NCI-H526 (cell line): ENCODE measurements at regions not wholly inside any gene's neighbourhood (a gene's known extent, or its start where the extent isn't known, plus 50 kb on each side); places are given as distances from the start of the nearest gene placed in this dataset.

Experiments used
- DNase-seq, 2 experiments: peaks; one replicate each; lab custom pipeline; 2025; lab: John Stamatoyannopoulos, UW

DNA sequence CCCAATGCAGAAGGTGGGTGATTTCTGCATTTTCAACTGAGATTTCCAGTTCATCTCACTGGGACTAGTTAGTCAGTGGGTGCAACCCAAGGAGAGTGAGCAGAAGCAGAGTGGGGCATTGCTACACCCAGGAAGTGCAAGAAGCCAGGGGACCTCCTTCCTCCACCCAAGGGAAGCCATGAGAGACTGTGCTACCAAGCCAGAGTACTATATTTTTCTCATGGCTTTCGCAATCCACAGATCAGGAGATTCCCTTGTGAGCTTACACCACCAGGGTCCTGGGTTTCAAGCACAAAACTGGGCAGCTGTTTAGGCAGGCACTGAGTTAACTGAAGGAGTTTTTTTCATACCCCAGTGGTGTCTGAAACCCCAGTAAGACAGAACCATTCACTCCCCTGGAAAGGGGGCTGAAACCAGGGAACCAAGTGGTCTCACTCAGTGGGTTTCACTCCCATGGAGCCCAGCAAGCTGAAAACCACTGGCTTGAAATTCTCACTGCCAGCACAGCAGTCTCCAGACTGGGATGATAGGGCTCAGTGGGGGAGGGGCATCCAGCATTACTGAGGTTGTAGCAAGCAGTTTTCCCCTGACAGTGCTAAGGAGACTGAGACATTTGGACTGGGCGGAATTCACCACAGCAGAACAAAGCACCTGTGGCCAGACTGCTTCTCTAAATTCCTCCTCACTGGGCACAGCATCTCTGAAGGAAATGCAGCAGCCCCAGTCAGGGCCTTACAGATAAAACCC, 903.4 kb downstream of the TECRL start:
- DNase-seq: no peak

DNA sequence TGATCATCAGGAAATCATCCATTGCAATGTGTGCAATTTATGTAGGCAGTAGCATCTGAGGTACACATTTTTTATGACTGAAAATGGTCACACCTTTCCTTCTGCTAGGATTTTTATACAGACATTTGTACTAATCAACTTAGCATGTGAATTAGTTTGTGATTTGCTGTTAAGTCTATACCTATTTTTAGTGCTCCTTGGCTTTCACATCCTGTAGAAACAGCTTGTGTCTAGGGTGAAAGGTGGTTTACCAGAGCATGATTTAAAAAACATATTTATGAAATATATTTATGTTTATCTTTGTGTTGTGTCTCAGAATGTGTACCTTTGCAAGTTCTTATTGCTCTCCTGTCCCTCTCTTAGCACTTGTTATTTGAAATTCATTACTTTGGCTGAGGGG, 916.0 kb downstream of the TECRL start:
- no peak for DNase-seq

DNA sequence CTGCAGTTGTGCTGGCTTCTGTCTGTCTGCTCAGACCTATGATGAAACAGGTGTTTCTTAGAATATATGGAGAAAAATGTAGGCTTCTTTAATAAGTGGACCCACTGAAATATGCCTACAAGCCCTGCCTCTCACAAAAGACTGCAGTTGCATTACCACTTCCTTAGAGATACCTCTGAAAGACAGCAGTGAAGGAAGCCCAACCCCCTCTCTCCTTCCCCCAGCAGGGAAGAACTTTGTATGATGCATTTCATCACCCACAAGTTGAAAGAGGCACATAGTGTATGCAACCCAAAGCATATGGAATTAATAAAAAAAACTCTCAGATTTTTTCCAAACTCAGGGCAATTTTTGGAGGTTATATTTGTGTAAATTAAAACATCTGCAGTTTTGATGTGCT, 916.7 kb downstream of the TECRL start:
- no peak for DNase-seq

DNA sequence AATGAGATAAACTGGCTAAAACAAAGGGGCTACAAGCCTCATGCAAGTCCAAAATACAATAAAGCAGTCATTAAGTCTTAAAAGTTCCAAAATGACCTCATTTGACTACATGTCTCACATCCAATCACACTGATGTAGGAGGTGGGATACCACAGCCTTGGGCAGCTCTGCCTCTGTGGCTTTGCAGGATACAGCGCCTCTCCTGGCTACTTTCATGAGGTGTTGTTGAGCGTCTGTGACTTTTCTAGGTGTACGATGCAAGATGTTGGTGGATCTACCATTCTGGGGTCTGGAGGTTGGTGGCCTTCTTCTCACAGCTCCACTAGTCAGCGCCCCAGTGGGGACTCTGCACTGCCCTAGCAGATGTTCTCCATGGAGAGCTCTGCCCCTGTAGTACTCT, 944.9 kb downstream of the TECRL start:
- no peak for DNase-seq

DNA sequence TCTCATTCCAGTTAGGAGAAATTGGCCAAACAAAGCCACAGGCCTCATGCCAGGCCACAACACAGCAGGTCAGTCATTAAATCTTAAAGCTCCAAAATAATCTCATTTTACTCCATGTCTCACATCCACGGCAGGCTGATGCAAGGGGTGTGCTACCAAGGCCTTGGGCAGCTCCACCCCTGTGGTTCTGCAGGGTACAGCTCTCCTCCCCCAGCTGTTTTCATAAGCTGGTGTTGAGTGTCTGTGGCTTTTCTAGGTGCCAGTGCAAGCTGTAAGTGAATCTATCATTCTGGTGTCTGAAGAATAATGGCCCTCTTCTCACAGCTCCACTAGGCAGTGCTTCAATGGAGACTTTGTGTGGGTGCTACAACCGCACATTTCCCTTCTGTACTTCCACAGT, 949.2 kb downstream of the TECRL start:
- no peak for DNase-seq

DNA sequence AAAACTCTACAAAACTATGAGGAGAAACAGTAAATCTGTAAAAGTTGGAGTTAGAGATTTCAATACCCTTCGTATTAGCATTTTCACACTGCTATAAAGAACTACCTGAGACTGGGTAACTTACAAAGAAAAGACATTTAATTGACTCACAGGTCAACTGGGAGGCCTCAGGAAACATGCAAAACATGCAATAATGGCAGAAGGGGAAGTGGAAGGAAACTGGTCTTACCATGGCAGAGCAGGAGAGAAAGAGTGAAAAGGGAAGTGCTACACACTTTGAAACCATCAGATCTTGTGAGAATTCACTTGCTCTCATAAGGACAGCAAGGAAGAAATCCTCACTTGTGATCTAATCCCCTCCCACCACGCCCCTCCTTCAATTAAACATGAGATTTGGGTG, 949.9 kb downstream of the TECRL start:
- no peak for DNase-seq

DNA sequence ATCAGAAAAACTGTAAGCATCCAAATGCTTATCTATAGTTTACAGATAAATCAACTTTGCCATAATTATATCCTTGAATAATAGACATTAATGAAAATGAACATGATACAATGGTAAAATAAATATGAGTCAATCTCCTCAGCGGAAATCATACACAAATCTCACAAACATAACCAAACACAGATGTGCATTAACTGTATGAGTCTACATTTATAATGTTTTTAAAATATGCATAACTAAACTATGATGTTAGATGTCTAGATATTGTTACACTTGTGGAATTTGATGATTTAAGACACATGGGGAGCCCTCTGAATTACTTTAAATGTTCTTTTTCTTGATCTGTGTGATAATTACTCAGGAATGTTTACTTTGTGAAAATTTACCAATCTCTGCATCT, 951.2 kb downstream of the TECRL start:
- DNase-seq: no peak

DNA sequence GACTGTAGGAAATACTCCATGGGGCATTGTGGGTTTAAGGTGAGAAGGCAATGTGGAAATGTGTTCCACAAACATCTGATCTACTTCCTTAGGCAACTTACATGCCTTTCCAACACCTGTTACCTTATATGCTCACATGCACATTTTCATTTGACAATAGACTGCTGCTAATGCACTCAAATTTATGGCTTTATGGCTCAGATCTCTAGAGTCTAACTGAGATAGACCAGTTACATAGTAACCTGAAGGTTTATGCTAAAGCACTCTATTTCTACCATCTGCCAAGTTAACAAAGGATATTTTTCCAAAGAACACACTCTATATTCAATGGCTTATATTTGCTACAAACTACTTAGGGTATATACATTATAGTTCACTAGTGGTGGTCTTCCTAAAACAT, 969.0 kb downstream of the TECRL start:
- DNase-seq: no peak

DNA sequence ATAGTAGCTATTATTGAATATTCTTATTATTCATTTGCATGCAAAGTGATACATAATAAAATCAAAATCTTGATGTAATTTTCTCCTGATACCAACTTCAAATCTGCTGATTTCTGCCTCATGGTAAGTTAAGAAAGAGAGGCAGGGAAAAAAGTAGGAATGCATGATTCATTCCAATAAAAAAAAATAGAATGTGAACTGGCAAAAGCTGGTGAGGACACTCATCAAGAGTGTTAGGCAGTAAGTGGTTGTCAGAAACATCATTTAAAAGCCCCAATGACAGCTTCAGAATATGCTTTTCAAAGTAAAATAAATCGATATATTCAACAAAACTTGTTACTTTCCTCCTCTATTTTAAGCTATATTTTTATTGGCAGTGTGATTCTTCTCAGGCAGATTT, 979.1 kb downstream of the TECRL start:
- DNase-seq: no peak

DNA sequence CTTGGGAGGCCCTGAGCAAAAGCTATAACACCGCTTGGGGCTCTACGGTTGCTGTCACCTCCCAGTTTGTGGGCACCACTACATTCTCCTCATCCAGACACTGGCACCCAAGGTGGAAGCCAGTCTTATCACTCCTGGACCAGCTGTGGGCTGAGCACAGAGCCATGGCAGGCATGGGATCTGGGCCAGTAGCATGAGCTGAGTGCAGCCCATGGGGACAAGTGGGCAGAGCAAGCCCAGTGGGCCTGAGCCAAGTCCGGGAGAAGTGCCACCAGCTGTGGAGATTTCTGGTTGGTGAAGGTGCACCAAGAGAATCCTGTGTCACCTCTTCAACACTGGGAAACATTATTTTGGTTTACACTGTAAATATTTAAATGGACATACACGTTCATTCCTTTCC, 1013.0 kb downstream of the TECRL start:
- no peak for DNase-seq

DNA sequence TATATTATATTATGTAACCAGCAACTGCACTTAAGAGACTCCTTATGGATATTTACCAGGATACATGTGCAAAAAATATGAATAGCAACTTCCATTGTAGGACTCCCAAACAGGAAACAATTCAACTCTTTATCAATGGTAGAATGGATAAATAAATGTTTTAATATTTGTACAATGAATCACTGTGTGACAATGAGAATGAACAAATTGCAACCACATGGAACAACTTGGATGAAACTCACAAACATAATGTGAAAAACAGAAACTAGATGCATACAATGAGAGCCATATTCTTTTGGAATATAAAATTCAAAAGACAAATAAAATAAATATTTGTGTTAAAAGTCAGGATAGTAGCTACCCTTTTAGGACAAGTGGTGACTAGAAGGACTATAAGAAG, 1015.7 kb downstream of the TECRL start:
- no peak for DNase-seq

DNA sequence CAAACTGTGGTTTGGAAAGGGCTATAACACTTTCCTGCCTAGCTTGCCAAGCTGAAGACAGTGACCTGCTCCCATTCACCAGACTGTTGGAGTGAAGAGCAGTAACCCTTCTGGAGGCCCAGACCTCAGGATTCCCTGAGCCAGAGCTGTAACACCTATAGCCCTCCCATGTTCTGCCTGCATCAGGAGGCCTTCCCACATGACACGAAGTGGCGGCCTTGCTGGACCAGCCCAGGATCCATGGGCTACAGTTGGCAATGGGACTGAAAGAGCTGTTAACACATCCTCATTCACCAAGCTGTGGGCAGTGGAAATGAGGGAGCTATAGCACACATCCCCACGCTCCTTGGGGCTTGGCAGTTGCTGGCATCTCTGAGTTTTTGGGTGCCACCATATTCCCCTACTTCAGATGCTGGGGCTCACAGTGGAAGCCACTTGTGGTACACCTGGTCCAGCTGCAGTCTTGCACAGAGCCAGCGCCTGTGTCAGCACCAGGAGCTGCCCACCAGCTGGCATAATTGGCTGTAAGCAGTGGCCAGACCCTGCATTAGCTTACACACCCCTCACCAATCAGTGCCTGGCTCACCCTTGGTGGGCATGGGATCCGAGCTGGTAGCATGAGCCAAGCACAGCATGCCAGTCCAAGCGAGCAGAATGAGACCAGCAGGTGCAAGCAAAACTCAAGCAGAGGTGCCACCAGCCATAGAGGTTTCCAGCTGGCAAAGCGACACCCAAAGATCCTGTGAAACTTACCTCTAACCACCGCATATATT, 1029.3 kb downstream of the TECRL start:
- no peak for DNase-seq

DNA sequence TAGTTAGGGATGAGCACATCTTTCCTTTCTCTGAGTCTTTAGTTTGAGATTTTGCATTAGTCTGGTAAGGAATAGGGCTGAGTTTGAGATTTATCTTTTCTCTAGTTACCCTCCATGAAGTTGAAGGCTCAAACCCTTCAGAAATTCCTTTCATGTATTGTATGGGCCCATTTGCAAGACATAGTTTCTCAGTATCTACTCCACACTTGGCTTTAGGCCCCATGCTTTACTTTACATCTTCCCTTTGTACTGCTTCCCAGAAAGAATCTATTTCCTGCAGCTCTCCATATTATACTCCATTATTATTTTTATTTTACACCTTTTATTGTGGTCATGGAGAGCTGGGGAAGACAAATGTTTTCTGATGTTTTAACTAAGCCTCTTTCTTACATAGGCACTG, 1038.2 kb downstream of the TECRL start:
- no peak for DNase-seq

DNA sequence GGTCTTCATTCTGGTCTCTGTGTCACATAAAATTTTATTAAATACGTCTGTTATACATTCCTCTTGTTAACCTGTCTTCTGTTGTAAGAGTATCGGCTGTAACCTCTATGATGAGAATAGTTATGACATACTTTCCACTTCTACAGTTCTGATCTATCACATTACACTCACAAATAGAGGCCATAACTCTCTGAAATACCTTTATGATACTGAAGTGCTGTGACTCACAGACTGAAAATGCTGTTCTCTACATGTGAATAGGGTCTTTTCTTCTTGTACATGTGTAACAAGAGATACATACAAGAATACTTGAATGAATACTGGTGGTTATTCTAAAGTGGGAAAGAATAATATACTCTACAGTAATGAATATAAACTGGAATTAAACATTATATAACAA, 1047.6 kb downstream of the TECRL start:
- DNase-seq: no peak

DNA sequence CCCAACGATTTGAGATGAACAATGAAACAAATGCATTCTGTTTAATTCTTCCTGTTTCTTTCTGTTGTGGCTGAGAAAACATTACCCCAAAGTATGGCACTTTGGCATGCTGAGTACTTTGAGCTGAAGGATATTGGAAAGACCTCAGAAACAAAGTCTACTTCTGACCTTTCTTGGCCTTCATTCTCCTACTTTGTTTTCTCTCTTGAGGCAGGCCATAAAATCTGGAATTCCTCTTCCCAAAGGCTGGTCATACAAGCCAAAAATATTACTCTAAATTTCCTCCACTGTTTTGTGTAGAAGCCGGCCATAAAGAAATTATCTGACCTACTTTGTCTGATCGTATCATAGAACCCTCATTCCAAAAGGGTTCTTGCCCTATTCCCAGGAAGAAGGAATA, 1048.2 kb downstream of the TECRL start:
- DNase-seq: no peak

DNA sequence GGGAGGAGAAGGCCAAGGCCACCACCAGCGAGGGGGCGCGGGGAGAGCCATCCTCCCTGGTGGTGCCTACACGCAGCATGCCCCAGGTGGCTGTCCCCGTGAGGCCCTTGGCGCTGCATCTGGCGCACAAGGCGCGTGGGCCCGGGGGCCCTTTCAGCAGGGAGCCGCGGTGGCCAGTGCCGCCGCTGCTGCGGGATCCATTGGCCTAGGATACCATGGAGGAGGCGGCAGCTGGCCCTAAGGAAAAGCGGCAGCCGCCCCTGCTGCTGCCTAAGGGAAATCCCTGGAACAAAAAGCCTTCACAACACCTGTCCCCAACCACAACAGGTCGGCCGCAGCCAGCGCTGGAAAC, 1059.6 kb downstream of the TECRL start:
- DNase-seq: no peak

DNA sequence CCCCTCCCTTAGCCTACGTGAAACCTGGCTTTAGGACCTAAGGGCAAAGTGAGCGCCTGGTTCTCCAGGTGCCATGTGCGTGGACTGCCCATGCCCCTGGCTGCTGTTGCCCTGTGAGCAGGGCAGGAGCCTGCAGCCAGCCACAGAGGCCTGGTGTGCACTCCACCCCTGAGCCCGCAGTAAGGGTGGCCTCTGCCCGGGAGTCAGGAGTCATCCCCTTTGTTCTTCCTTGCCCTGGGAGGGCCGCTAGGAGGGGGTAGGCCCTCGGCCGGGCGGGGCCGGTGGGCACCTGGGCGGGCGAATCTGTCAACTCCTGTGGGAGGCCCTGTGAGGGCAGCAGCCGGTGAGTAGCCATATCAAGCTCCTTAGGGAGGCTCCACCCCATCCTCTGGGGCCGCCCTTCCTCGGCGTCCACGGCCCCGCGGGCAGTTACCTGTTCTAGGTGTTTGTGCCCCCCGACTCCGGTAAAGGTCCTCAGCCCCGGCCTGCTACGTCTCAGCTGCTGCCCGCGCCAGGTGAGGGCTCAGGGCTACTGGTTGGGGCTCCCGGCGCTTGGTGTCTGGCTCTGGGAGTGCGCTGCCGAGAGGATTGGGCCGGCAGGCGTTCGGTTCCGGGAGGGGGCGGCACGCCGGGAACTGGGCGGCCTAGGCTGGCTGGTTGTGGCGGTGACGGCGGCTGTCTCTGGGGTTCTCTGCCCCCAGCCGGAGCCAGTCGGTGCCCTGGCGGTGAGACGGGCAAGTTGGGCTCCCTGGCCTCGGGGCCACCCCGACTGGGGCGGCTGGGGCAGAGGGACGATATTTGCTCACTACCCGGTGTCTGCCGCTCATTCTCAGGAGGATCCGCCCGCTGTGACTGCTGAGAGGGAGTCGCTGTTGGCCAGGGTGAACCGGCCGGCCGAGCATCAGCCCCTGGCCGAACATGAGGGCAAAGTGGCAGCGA, 1060.2 kb downstream of the TECRL start:
- no peak for DNase-seq

DNA sequence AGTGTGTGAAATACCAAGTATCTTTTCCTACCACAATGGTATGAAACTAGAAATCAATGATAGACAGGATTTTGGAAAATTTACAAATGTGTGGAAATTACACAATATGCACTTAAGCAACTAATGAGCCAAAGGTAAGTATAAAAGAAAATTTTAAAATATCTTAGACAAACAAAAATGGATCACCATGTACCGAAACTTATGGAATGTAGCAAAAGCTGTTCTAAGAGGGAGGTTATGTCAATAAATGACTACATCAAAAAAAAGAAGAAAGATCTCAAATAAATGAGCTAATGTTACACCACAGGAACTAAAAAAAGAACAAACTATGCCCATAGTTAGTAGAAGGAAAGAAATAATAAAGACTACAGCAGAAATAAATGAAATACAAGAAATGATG, 1084.1 kb downstream of the TECRL start:
- DNase-seq: no peak

DNA sequence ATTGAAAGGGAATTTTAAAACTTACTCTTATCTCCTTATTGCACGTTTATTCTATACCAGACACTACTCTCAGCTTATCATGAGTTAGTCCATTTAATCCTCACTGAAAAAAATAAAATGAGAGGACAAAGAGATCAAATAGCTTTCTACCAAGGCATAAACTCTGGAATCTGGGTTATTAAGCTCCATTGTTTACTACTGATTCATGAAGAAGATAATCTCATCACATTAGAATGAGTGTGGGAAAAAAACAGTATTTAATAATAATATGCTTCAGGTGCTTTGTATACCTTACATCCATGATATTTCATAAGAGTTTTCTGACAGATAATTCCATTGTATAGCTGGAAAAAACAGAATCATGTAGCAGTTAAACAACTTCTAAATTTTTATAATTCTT, 1092.6 kb downstream of the TECRL start:
- DNase-seq: no peak

DNA sequence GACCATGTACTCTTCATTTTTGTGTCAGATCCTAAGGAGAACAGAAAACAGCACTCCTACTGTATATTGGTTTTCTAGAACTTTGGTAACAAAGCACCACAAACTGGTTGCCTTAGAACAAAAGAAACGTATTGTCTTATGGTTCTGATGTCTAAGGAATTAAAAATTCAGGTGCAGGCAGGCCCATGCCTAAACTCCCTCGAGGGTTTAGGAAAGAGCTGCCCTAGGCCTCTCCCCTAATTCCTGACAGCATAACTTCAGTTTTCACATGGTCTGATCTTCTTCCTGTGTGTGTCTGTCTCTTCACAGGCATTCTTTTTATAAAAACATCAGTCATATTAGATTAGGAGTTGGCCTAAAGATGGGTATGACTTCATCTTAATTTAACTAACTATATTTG, 1093.6 kb downstream of the TECRL start:
- DNase-seq: no peak

DNA sequence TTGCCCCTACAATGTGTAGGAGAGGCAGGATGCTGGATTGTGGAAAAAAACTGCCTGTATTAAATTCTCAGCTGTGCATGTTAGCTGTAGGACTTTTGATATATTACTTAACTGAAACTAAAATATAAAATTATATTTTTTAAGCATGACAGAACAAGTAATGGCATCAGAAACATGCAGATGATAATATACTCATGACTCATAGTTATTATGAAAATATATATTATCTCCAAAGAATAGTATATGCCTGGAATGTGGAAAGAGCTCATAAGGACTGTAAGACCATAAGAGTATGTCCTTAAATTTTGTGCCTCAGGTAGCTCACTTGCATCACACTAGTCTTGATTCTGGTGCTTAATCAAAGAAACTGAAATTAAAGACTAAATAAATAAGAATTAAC, 1100.6 kb downstream of the TECRL start:
- DNase-seq: no peak

DNA sequence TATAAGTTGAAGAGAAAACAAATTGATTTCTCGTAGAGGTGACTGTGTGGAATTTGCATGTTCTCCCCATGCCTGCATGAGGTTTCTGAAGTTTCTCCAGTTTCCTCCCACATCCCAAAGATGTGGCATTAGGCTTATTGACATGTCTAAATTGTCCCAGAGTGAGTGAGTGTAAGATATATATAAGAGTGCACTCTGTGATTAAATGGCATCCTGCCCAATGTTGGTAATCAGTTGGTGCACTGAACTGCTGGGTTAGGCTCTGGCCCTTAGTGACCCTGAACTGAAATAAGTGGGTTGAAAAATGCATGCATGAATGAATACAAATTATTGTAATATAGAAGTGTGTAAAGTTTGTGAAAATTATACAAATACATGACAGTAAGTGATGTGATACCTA, 1106.5 kb downstream of the TECRL start:
- DNase-seq: no peak

DNA sequence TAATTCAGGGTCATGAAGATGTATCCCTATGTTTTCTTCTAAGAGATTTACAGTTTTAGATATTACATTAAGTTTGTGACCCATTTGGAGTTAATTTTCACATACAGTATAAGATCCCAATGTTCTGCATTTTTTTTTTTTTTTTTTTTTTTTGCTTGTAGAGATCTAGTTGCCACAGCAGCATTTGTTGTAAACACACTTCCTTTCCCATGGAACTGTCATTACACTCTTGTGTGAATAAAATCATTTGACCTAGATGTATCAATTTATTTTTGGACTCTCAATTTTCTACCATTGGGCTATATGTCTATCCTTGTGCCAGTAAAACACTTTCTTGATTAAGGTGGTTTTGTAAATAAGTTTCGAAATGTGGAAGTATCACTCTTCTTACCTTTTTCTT, 1107.2 kb downstream of the TECRL start:
- no peak for DNase-seq
